ENCODE measurements at regions not wholly inside any gene's neighbourhood (a gene's known extent, or its start where the extent isn't known, plus 50 kb on each side); places are given as distances from the start of the nearest gene placed in this dataset.
"Not testable (repeated sequence)": the region's sequence is repeated elsewhere in the genome, so short reads cannot be mapped to it uniquely, and the experiment has no call there.

DNA sequence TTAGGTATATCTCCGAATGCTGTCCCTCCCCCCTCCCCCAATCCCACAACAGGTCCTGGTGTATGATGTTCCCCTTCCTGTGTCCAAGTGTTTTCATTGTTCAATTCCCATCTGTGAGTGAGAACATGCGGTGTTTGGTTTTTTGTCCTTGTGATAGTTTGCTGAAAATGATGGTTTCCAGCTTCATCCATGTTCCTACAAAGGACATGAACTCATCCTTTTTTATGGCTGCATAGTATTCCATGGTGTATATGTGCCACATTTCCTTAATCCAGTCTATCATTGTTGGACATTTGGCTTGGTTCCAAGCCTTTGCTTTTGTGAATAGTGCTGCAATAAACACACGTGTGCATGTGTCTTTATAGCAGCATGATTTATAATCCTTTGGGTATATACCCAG, 199.1 kb downstream of the CTH start:
- TF ChIP-seq, protein P1, sequence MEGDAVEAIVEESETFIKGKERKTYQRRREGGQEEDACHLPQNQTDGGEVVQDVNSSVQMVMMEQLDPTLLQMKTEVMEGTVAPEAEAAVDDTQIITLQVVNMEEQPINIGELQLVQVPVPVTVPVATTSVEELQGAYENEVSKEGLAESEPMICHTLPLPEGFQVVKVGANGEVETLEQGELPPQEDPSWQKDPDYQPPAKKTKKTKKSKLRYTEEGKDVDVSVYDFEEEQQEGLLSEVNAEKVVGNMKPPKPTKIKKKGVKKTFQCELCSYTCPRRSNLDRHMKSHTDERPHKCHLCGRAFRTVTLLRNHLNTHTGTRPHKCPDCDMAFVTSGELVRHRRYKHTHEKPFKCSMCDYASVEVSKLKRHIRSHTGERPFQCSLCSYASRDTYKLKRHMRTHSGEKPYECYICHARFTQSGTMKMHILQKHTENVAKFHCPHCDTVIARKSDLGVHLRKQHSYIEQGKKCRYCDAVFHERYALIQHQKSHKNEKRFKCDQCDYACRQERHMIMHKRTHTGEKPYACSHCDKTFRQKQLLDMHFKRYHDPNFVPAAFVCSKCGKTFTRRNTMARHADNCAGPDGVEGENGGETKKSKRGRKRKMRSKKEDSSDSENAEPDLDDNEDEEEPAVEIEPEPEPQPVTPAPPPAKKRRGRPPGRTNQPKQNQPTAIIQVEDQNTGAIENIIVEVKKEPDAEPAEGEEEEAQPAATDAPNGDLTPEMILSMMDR (IDR thresholded peaks at IDR 0.05), result not testable (repeated sequence)
- not testable (repeated sequence) for TF ChIP-seq POLR2A (IDR thresholded peaks at IDR 0.05)
